ENCODE measurements at regions not wholly inside any gene's neighbourhood (a gene's known extent, or its start where the extent isn't known, plus 50 kb on each side); places are given as distances from the start of the nearest gene placed in this dataset.

GRCh38 chr19:31578326-31578725, 229.1 kb upstream of the TSHZ3 start:
- TF ChIP-seq PATZ1 (CRISPR knock-in tag; IDR thresholded peaks at IDR 0.05; ENCODE audit: borderline replicate concordance) (no peak), ZNF70 (CRISPR knock-in tag; IDR thresholded peaks at IDR 0.05) (no peak), TCF4 (CRISPR knock-in tag; IDR thresholded peaks at IDR 0.05; ENCODE audit: borderline replicate concordance) (no peak), ARNTL (CRISPR knock-in tag; IDR thresholded peaks at IDR 0.05; ENCODE audit: borderline replicate concordance, low read depth) (no peak), RARB (CRISPR knock-in tag; IDR thresholded peaks at IDR 0.05) (no peak), ISL1 (CRISPR knock-in tag; IDR thresholded peaks at IDR 0.05) (no peak)
